ENCODE measurements at regions not wholly inside any gene's neighbourhood (a gene's known extent, or its start where the extent isn't known, plus 50 kb on each side); places are given as distances from the start of the nearest gene placed in this dataset.

GRCh38 chr3:152555666-152556291 lies 279.2 kb upstream of the P2RY1 start:
- H3K9me3 Mint-ChIP-seq = peaks cover 4% of the 10 kb centered on the region
- DNase-seq (ENCODE audit: low spot score) = no peak
- H3K36me3 Mint-ChIP-seq (ENCODE audit: low read depth) = no peaks in the 10 kb centered on the region
- H3K27me3 Mint-ChIP-seq (ENCODE audit: low read depth) = no peaks in the 10 kb centered on the region
- H3K27ac Mint-ChIP-seq = no peak overlapping the region
- H3K4me1 Mint-ChIP-seq (ENCODE audit: low read depth) = peaks cover 8% of the 10 kb centered on the region
- no peak overlapping the region for H3K4me3 Mint-ChIP-seq

GRCh38 chr3:152556731-152557254 lies 278.1 kb upstream of the P2RY1 start:
- Mint-ChIP-seq H3K36me3 (ENCODE audit: low read depth) (no peaks in the 10 kb centered on the region), H3K4me1 (ENCODE audit: low read depth) (peaks cover 8% of the 10 kb centered on the region), H3K4me3 (no peak overlapping the region), H3K27me3 (ENCODE audit: low read depth) (no peaks in the 10 kb centered on the region), H3K9me3 (peaks cover 4% of the 10 kb centered on the region), H3K27ac (no peak overlapping the region)
- DNase-seq (ENCODE audit: low spot score) = no peak

GRCh38 chr3:152557302-152557999 lies 277.5 kb upstream of the P2RY1 start:
- no peak for DNase-seq (ENCODE audit: low spot score)
- Mint-ChIP-seq H3K4me1 (ENCODE audit: low read depth) (peaks cover 8% of the 10 kb centered on the region), H3K4me3 (no peak overlapping the region), H3K9me3 (peaks cover 4% of the 10 kb centered on the region), H3K27me3 (ENCODE audit: low read depth) (no peaks in the 10 kb centered on the region), H3K36me3 (ENCODE audit: low read depth) (no peaks in the 10 kb centered on the region), H3K27ac (no peak overlapping the region)

GRCh38 chr3:152558386-152558785 lies 276.5 kb upstream of the P2RY1 start:
- no peak overlapping the region for H3K27ac Mint-ChIP-seq
- no peak overlapping the region for H3K4me3 Mint-ChIP-seq
- DNase-seq (ENCODE audit: low spot score) = no peak
- peaks cover 8% of the 10 kb centered on the region for H3K4me1 Mint-ChIP-seq (ENCODE audit: low read depth)
- peaks cover 4% of the 10 kb centered on the region for H3K9me3 Mint-ChIP-seq
- H3K27me3 Mint-ChIP-seq (ENCODE audit: low read depth) = no peaks in the 10 kb centered on the region
- H3K36me3 Mint-ChIP-seq (ENCODE audit: low read depth) = no peaks in the 10 kb centered on the region

GRCh38 chr3:152559246-152559645 lies 275.7 kb upstream of the P2RY1 start:
- no peak overlapping the region for H3K27ac Mint-ChIP-seq
- DNase-seq (ENCODE audit: low spot score) = no peak
- H3K27me3 Mint-ChIP-seq (ENCODE audit: low read depth) = no peaks in the 10 kb centered on the region
- H3K9me3 Mint-ChIP-seq = peaks cover 4% of the 10 kb centered on the region
- no peak overlapping the region for H3K4me3 Mint-ChIP-seq
- no peaks in the 10 kb centered on the region for H3K36me3 Mint-ChIP-seq (ENCODE audit: low read depth)
- H3K4me1 Mint-ChIP-seq (ENCODE audit: low read depth) = peaks cover 8% of the 10 kb centered on the region

GRCh38 chr3:152564459-152564858 lies 270.5 kb upstream of the P2RY1 start:
- Mint-ChIP-seq H3K27me3 (ENCODE audit: low read depth) (peaks cover 11% of the 10 kb centered on the region), H3K4me3 (no peak overlapping the region), H3K27ac (no peak overlapping the region), H3K36me3 (ENCODE audit: low read depth) (no peaks in the 10 kb centered on the region), H3K4me1 (ENCODE audit: low read depth) (no peaks in the 10 kb centered on the region), H3K9me3 (no peaks in the 10 kb centered on the region)
- DNase-seq (ENCODE audit: low spot score) = no peak

GRCh38 chr3:152574461-152575079 lies 260.4 kb upstream of the P2RY1 start:
- no peak for DNase-seq (ENCODE audit: low spot score)
- Mint-ChIP-seq H3K36me3 (ENCODE audit: low read depth) (no peaks in the 10 kb centered on the region), H3K4me1 (ENCODE audit: low read depth) (no peaks in the 10 kb centered on the region), H3K4me3 (no peak overlapping the region), H3K9me3 (no peaks in the 10 kb centered on the region), H3K27me3 (ENCODE audit: low read depth) (peaks cover 45% of the 10 kb centered on the region), H3K27ac (no peak overlapping the region)

GRCh38 chr3:152578769-152579168 lies 256.2 kb upstream of the P2RY1 start:
- no peak for DNase-seq (ENCODE audit: low spot score)
- H3K27ac Mint-ChIP-seq = no peak overlapping the region
- H3K36me3 Mint-ChIP-seq (ENCODE audit: low read depth) = no peaks in the 10 kb centered on the region
- H3K9me3 Mint-ChIP-seq = no peaks in the 10 kb centered on the region
- H3K27me3 Mint-ChIP-seq (ENCODE audit: low read depth) = peaks cover 44% of the 10 kb centered on the region
- no peak overlapping the region for H3K4me3 Mint-ChIP-seq
- no peaks in the 10 kb centered on the region for H3K4me1 Mint-ChIP-seq (ENCODE audit: low read depth)

- no peaks in the 10 kb centered on the region for H3K9me3 Mint-ChIP-seq
- DNase-seq (ENCODE audit: low spot score) = no peak
- H3K27ac Mint-ChIP-seq = no peak overlapping the region
- H3K4me3 Mint-ChIP-seq = no peak overlapping the region
- peaks cover 33% of the 10 kb centered on the region for H3K27me3 Mint-ChIP-seq (ENCODE audit: low read depth)
- no peaks in the 10 kb centered on the region for H3K4me1 Mint-ChIP-seq (ENCODE audit: low read depth)
- H3K36me3 Mint-ChIP-seq (ENCODE audit: low read depth) = no peaks in the 10 kb centered on the region
These were observed 253.0 kb upstream of the P2RY1 start for GRCh38 chr3:152581951-152582350.

- no peak for DNase-seq (ENCODE audit: low spot score)
- Mint-ChIP-seq H3K36me3 (ENCODE audit: low read depth) (no peaks in the 10 kb centered on the region), H3K4me1 (ENCODE audit: low read depth) (no peaks in the 10 kb centered on the region), H3K9me3 (no peaks in the 10 kb centered on the region), H3K4me3 (no peak overlapping the region), H3K27ac (no peak overlapping the region), H3K27me3 (ENCODE audit: low read depth) (peaks cover 32% of the 10 kb centered on the region)
These were observed 251.0 kb upstream of the P2RY1 start for GRCh38 chr3:152583963-152584362.

- H3K27me3 Mint-ChIP-seq (ENCODE audit: low read depth) = peaks cover 16% of the 10 kb centered on the region
- H3K36me3 Mint-ChIP-seq (ENCODE audit: low read depth) = no peaks in the 10 kb centered on the region
- H3K4me1 Mint-ChIP-seq (ENCODE audit: low read depth) = no peaks in the 10 kb centered on the region
- H3K9me3 Mint-ChIP-seq = no peaks in the 10 kb centered on the region
- no peak overlapping the region for H3K27ac Mint-ChIP-seq
- DNase-seq (ENCODE audit: low spot score) = no peak
- H3K4me3 Mint-ChIP-seq = no peak overlapping the region
These were observed 248.0 kb upstream of the P2RY1 start for GRCh38 chr3:152586974-152587373.

- DNase-seq (ENCODE audit: low spot score) = no peak
- Mint-ChIP-seq H3K4me3 (no peak overlapping the region), H3K27me3 (ENCODE audit: low read depth) (peaks cover 17% of the 10 kb centered on the region), H3K4me1 (ENCODE audit: low read depth) (no peaks in the 10 kb centered on the region), H3K27ac (no peak overlapping the region), H3K36me3 (ENCODE audit: low read depth) (no peaks in the 10 kb centered on the region), H3K9me3 (no peaks in the 10 kb centered on the region)
These were observed 247.1 kb upstream of the P2RY1 start for GRCh38 chr3:152587861-152588260.

GRCh38 chr3:152589644-152590043 lies 245.3 kb upstream of the P2RY1 start:
- Mint-ChIP-seq H3K4me3 (no peak overlapping the region), H3K36me3 (ENCODE audit: low read depth) (no peaks in the 10 kb centered on the region), H3K9me3 (no peaks in the 10 kb centered on the region), H3K4me1 (ENCODE audit: low read depth) (no peaks in the 10 kb centered on the region), H3K27ac (no peak overlapping the region), H3K27me3 (ENCODE audit: low read depth) (peaks cover 16% of the 10 kb centered on the region)
- no peak for DNase-seq (ENCODE audit: low spot score)

- Mint-ChIP-seq H3K9me3 (no peaks in the 10 kb centered on the region), H3K4me3 (no peak overlapping the region), H3K36me3 (ENCODE audit: low read depth) (no peaks in the 10 kb centered on the region), H3K27me3 (ENCODE audit: low read depth) (peaks cover 11% of the 10 kb centered on the region), H3K4me1 (ENCODE audit: low read depth) (peaks cover 7% of the 10 kb centered on the region), H3K27ac (no peak overlapping the region)
- DNase-seq (ENCODE audit: low spot score) = no peak
These were observed 243.4 kb upstream of the P2RY1 start for GRCh38 chr3:152591515-152591914.
